Esophagus (tissue), 2 donors: ENCODE measurements at regions not wholly inside any gene's neighbourhood (a gene's known extent, or its start where the extent isn't known, plus 50 kb on each side); places are given as distances from the start of the nearest gene placed in this dataset.
"Not testable (repeated sequence)": the region's sequence is repeated elsewhere in the genome, so short reads cannot be mapped to it uniquely, and the experiment has no call there.

Experiments
- H3K27ac ChIP-seq, 2 donors: one replicate each; pipeline ENCODE4 v1.5.1; 2013; ENCODE audit warnings: low read depth in 2 of 2, mild to moderate bottlenecking in 2 of 2, inconsistent platforms in 1 of 2, low read length in 1 of 2, moderate library complexity in 1 of 2
- H3K27me3 ChIP-seq, 2 donors: one replicate each; pipeline ENCODE4 v1.6.1; 2013; ENCODE audit warnings: low read length in 2 of 2, control low read depth in 1 of 2, mild to moderate bottlenecking in 1 of 2; ENCODE audit not compliant: insufficient read depth in 2 of 2, control insufficient read depth in 1 of 2
- H3K36me3 ChIP-seq, 2 donors: one replicate each; pipeline ENCODE4 v1.6.1; 2013; ENCODE audit warnings: low read length in 1 of 2; ENCODE audit not compliant: control insufficient read depth in 2 of 2, insufficient read depth in 2 of 2
- H3K4me1 ChIP-seq, 2 donors: one replicate each; pipeline ENCODE4 v1.6.1; 2013; ENCODE audit warnings: low read length in 1 of 2; ENCODE audit not compliant: control insufficient read depth in 2 of 2, insufficient read depth in 2 of 2
- H3K4me3 ChIP-seq, 2 donors: one replicate each; pipeline ENCODE4 v1.5.1; 2013; ENCODE audit warnings: low read length in 2 of 2, mild to moderate bottlenecking in 2 of 2, low read depth in 1 of 2, moderate library complexity in 1 of 2
- H3K9me3 ChIP-seq, 2 donors: one replicate each; pipeline ENCODE4 v1.6.1; 2013; ENCODE audit warnings: mild to moderate bottlenecking in 2 of 2, low read depth in 1 of 2, low read length in 1 of 2, moderate library complexity in 1 of 2; ENCODE audit not compliant: control insufficient read depth in 2 of 2, insufficient read depth in 1 of 2
- WGBS, 2 donors: extraction: QIAGEN DNeasy Blood & Tissue Kit; methylation state at CpG; one replicate each; pipeline ENCODE4 v1.1.7; 2013; 5-methylcytosine and 5-hydroxymethylcytosine counted together
- donor health status: healthy with polysubstance abuse.
- donor health status: Bipolar disorder and iron deficiency.

DNA sequence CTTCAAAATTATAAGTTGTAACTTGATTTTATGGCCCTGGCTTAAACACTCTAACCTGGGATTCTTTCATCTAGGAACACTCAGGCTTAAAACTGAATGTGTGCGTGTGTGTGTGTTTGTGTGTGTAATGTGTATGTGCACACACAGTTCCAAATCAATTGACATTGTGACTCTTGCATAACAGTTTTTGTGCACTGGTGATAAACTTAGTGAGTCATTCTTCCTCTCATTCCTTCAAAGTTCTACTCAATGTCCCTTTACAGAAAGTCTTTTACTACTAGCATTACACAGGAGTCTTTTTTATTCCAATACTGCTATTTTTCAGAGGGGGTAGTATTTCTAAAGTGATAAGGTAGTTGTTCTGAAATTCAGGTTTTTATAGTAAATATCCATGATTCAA, 943.6 kb downstream of the KCNT2 start:
- no peaks in the 10 kb centered on the region for H3K36me3 ChIP-seq
- no peak overlapping the region for H3K4me3 ChIP-seq
- H3K4me1 ChIP-seq: no peaks in the 10 kb centered on the region
- WGBS, 2 donors: 68 to 82% methylated on average over 1 of the region's 1 CpG
- H3K27me3 ChIP-seq: no peaks in the 10 kb centered on the region
- H3K9me3 ChIP-seq: no peaks in the 10 kb centered on the region
- no peak overlapping the region for H3K27ac ChIP-seq

DNA sequence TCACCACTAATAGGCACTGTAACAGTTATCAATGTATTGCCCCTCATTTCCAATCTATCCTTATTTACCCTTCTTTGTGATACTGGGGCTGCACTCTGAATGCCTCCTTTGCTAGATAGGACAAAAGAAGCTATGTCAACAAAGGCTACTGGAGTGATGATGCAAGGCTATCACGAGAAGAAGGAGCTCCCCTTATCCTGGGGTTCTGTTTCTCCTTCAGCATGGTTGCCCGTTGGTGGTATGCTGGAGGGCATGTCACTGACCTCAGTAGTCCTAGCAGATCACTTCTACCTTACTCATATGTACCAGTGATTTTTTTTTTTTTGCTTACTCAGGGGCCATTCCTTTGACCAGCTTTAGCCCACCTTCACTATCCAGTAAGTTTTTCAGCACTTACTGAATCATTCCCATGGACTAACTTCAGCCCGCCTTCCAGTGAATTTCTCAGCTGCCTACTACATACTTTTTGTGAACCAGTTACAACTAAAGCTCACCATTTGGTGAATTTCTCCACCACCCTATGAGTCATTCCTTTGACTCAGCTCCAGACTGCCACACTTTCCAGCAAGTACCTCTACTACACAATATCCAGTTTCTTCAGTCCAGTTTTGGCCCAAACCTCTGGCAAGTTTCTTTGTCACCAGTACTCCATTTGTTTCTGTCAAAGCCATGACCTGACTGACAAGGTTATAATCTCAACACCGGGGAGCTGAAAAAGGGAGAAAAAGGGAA, 944.5 kb downstream of the KCNT2 start:
- WGBS, 2 donors: 64% methylated on average over 4 of the region's 4 CpGs
- no peaks in the 10 kb centered on the region for H3K9me3 ChIP-seq
- H3K4me1 ChIP-seq: no peaks in the 10 kb centered on the region
- no peak overlapping the region for H3K4me3 ChIP-seq
- H3K36me3 ChIP-seq: no peaks in the 10 kb centered on the region
- H3K27ac ChIP-seq: peak overlapping the region in 1 of 2 donors; percentile 22
- no peaks in the 10 kb centered on the region for H3K27me3 ChIP-seq

- Histone ChIP-seq H3K4me3 (no peak overlapping the region), H3K27ac (no peak overlapping the region), H3K27me3 (no peaks in the 10 kb centered on the region), H3K36me3 (no peaks in the 10 kb centered on the region), H3K9me3 (no peaks in the 10 kb centered on the region), H3K4me1 (no peaks in the 10 kb centered on the region)
- whole genome bisulfite sequencing, 2 donors: 56 to 65% methylated on average over 1 of the region's 1 CpG
These were observed 951.5 kb downstream of the KCNT2 start for GRCh38 chr1:195656780-195657179.

GRCh38 chr1:195648875-195649274, 959.4 kb downstream of the KCNT2 start:
- H3K36me3 ChIP-seq, H3K4me3 ChIP-seq, H3K27me3 ChIP-seq, H3K9me3 ChIP-seq, H3K27ac ChIP-seq, H3K4me1 ChIP-seq: not testable (repeated sequence)
- WGBS, 2 donors: 88 to 95% methylated on average over 2 of the region's 2 CpGs

GRCh38 chr1:195637539-195637938, 970.7 kb downstream of the KCNT2 start:
- H3K27me3 ChIP-seq: no peaks in the 10 kb centered on the region
- 43 to 45% methylated on average over 5 of the region's 5 CpGs for WGBS, 2 donors
- H3K27ac ChIP-seq: no peak overlapping the region
- no peaks in the 10 kb centered on the region for H3K36me3 ChIP-seq
- no peak overlapping the region for H3K4me3 ChIP-seq
- no peaks in the 10 kb centered on the region for H3K9me3 ChIP-seq
- no peaks in the 10 kb centered on the region for H3K4me1 ChIP-seq

GRCh38 chr1:195618287-195618686, 990.0 kb downstream of the KCNT2 start:
- Histone ChIP-seq H3K27ac (no peak overlapping the region), H3K27me3 (no peaks in the 10 kb centered on the region), H3K36me3 (no peaks in the 10 kb centered on the region), H3K9me3 (no peaks in the 10 kb centered on the region), H3K4me3 (no peak overlapping the region), H3K4me1 (no peaks in the 10 kb centered on the region)
- WGBS, 2 donors: 72 to 75% methylated on average over 3 of the region's 3 CpGs

DNA sequence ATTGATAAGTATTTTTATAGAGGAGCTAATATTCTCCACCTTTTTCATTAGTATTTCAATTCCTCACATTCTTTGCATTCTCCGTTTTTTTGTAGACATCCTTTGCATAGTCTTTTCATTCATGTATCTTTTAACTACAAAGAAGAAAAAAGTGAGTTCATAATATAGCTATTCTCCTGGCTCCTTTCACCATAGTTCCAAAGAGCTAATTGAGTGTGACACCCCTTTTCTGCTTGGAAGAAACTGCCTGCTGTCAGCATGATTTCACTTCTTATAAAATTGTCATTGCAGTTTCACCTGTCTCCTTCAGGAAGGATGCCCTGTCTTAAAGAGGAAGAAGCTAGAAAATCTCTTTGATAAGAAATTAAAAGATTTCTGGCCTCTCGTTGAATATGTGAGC, 991.1 kb downstream of the KCNT2 start:
- Histone ChIP-seq H3K4me3 (no peak overlapping the region), H3K36me3 (no peaks in the 10 kb centered on the region), H3K27me3 (no peaks in the 10 kb centered on the region), H3K27ac (no peak overlapping the region), H3K4me1 (no peaks in the 10 kb centered on the region), H3K9me3 (no peaks in the 10 kb centered on the region)
- 61 to 62% methylated on average over 2 of the region's 2 CpGs for WGBS, 2 donors

GRCh38 chr1:195608883-195609282, 999.4 kb downstream of the KCNT2 start:
- Histone ChIP-seq H3K36me3 (no peaks in the 10 kb centered on the region), H3K9me3 (no peaks in the 10 kb centered on the region), H3K4me1 (no peaks in the 10 kb centered on the region), H3K27me3 (no peaks in the 10 kb centered on the region), H3K27ac (no peak overlapping the region), H3K4me3 (no peak overlapping the region)
- 93 to 96% methylated on average over 1 of the region's 1 CpG for WGBS, 2 donors

DNA sequence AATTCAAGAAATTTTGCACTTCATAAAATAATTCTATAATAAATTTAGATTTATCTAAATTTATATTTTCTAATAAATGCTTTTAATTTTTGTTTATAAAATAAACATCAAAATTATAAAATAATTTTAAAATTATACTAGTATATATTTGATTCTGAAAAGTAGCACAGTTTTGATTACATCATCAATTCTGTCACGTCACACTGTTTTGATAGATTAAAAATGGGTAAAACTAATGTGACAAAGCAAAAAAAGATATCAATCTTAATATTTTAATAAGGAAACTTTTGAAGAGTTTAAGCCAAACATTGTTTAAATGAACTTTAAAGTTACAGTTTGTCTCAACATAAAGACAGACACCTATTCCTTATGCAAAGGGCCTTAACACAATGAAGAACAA, 1001.8 kb downstream of the KCNT2 start:
- Histone ChIP-seq H3K4me1 (no peaks in the 10 kb centered on the region), H3K27ac (no peak overlapping the region), H3K36me3 (no peaks in the 10 kb centered on the region), H3K27me3 (no peaks in the 10 kb centered on the region), H3K9me3 (no peaks in the 10 kb centered on the region), H3K4me3 (no peak overlapping the region)
- 74 to 90% methylated on average over 1 of the region's 1 CpG for WGBS, 2 donors

DNA sequence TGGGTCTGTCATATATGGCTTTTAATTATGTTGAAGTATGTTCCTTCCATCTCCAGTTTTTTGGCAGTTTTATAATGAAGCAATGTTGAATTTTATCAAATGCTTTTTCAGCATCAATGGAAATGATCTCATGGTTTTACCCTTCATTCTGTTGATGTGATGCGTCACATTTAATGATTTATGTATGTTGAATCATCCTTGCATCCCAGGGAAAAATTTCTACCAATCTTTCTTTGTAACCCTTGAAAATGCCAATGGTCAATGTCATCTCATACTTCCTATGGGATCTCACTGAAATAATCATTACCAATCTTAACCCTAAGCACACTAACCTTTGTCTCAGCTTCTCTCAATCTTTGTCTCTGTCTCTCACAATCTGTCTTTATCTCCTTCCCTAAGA, 1004.0 kb downstream of the KCNT2 start:
- whole genome bisulfite sequencing, 2 donors: 68 to 80% methylated on average over 1 of the region's 1 CpG
- no peak overlapping the region for H3K27ac ChIP-seq

More for the DNA sequence above, 1004.0 kb downstream of the KCNT2 start:
- H3K27me3 ChIP-seq: no peaks in the 10 kb centered on the region
- no peaks in the 10 kb centered on the region for H3K9me3 ChIP-seq
- no peak overlapping the region for H3K4me3 ChIP-seq
- H3K36me3 ChIP-seq: no peaks in the 10 kb centered on the region
- H3K4me1 ChIP-seq: no peaks in the 10 kb centered on the region
